Karpas-422 (cell line): ENCODE measurements at regions not wholly inside any gene's neighbourhood (a gene's known extent, or its start where the extent isn't known, plus 50 kb on each side); places are given as distances from the start of the nearest gene placed in this dataset.

Experiments used
- DNase-seq: peaks from one replicate; pipeline ENCODE4 v3.0.0-alpha.2; 2015
- H2AFZ ChIP-seq: fragments of 200-600 bp; sonication (generic); 2 replicates; pipeline ENCODE4 v1.6.1; 2014; ENCODE audit warnings: antibody characterized with exemption, low read length, mixed read lengths
- H3K27ac ChIP-seq: fragments of 200-600 bp; sonication (generic); 2 replicates; pipeline ENCODE4 v1.5.1; 2014; ENCODE audit warnings: mild to moderate bottlenecking, low read length, moderate library complexity
- H3K27me3 ChIP-seq: fragments of 200-600 bp; sonication (generic); 2 replicates; pipeline ENCODE4 v1.6.1; 2014; ENCODE audit warnings: low read length, mixed read lengths
- H3K36me3 ChIP-seq: fragments of 200-600 bp; sonication (generic); 2 replicates; pipeline ENCODE4 v1.6.1; 2014; ENCODE audit warnings: low read length, mixed read lengths; ENCODE audit not compliant: insufficient read depth
- H3K4me1 ChIP-seq: fragments of 200-600 bp; sonication (generic); 2 replicates; pipeline ENCODE4 v1.6.1; 2014; ENCODE audit warnings: mild to moderate bottlenecking, low read length, mixed read lengths
- H3K4me2 ChIP-seq: fragments of 200-600 bp; sonication (generic); 2 replicates; pipeline ENCODE4 v1.6.1; 2014; ENCODE audit warnings: low read length, low read depth, mild to moderate bottlenecking; ENCODE audit not compliant: poor library complexity, severe bottlenecking
- H3K4me3 ChIP-seq: fragments of 200-600 bp; sonication (generic); 2 replicates; pipeline ENCODE4 v1.5.1; 2014; ENCODE audit warnings: mild to moderate bottlenecking, antibody characterized with exemption, low read length, mixed read lengths
- H3K79me2 ChIP-seq: fragments of 200-600 bp; sonication (generic); 2 replicates; pipeline ENCODE4 v1.6.1; 2014; ENCODE audit warnings: mild to moderate bottlenecking, low read length, mixed read lengths
- H3K9ac ChIP-seq: fragments of 200-600 bp; sonication (generic); 2 replicates; pipeline ENCODE4 v1.6.0; 2014; ENCODE audit warnings: low read length
- H3K9me2 ChIP-seq: fragments of 200-600 bp; sonication (generic), shearing (Covaris generic); replicated peaks from 2 replicates; pipeline ENCODE4 v1.6.0; 2014; ENCODE audit warnings: mild to moderate bottlenecking, low read length, moderate library complexity; ENCODE audit not compliant: insufficient read depth
- H3K9me3 ChIP-seq: fragments of 300-700, 200-600 bp; sonication (generic); 2 replicates; pipeline ENCODE4 v1.6.1; 2014; ENCODE audit warnings: low read length, mixed read lengths
- H4K20me1 ChIP-seq: fragments of 200-600 bp; sonication (generic); 2 replicates; pipeline ENCODE4 v1.6.1; 2014; ENCODE audit warnings: mild to moderate bottlenecking, antibody characterized with exemption, low read length, low read depth; ENCODE audit not compliant: insufficient read depth

- H3K27me3 ChIP-seq: no peaks in the 10 kb centered on the region
- H4K20me1 ChIP-seq: no peaks in the 10 kb centered on the region
- H3K36me3 ChIP-seq: no peaks in the 10 kb centered on the region
Observed at GRCh38 chr10:108434559-108435252, 1270.2 kb upstream of the SORCS1 start.

DNA sequence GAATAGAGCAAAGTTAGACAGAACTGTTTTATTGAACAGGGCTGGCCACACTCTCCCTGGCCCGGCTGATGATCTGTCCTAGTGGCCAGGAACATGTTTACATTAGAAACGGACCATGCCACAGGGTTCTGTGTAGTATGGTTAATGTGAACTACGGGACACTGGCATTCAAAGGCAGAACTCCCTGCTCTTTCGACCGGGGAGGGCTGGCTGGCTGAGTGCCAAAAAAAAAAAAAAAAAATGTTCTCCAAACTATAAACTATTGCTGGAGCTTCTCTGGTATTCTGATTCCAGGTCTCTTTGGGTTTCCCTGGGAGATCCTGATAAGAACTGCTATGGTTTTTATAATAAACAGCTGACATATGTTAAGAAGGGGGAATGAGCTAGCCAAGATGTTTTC lies 1262.6 kb upstream of the SORCS1 start:
- Histone ChIP-seq H3K9ac (no peak overlapping the region), H3K9me2 (no peaks in the 10 kb centered on the region), H2AFZ (no peak overlapping the region), H3K9me3 (peaks cover 19% of the 10 kb centered on the region), H3K4me1 (no peaks in the 10 kb centered on the region), H4K20me1 (no peaks in the 10 kb centered on the region), H3K27me3 (no peaks in the 10 kb centered on the region), H3K4me3 (no peak overlapping the region), H3K36me3 (no peaks in the 10 kb centered on the region), H3K27ac (no peak overlapping the region), H3K79me2 (no peaks in the 10 kb centered on the region), H3K4me2 (no peak overlapping the region)
- no peak for DNase-seq

More at GRCh38 chr10:108434559-108435252, 1270.2 kb upstream of the SORCS1 start:
- Histone ChIP-seq H3K9me3 (peaks cover 32% of the 10 kb centered on the region), H3K4me1 (no peaks in the 10 kb centered on the region), H3K4me3 (no peak overlapping the region), H2AFZ (no peak overlapping the region), H3K9ac (no peak overlapping the region), H3K27ac (no peak overlapping the region), H3K9me2 (no peaks in the 10 kb centered on the region), H3K4me2 (no peak overlapping the region), H3K79me2 (no peaks in the 10 kb centered on the region)
- DNase-seq: no peak

- H3K4me2 ChIP-seq: no peak overlapping the region
- no peaks in the 10 kb centered on the region for H3K79me2 ChIP-seq
- no peak overlapping the region for H3K27ac ChIP-seq
- H4K20me1 ChIP-seq: no peaks in the 10 kb centered on the region
- no peak overlapping the region for H2AFZ ChIP-seq
- H3K4me1 ChIP-seq: no peaks in the 10 kb centered on the region
- no peak for DNase-seq
- no peaks in the 10 kb centered on the region for H3K36me3 ChIP-seq
- H3K27me3 ChIP-seq: no peaks in the 10 kb centered on the region
- H3K9ac ChIP-seq: no peak overlapping the region
- H3K4me3 ChIP-seq: no peak overlapping the region
- no peaks in the 10 kb centered on the region for H3K9me2 ChIP-seq
- H3K9me3 ChIP-seq: peaks cover 19% of the 10 kb centered on the region
Observed at GRCh38 chr10:108425283-108425964, 1260.9 kb upstream of the SORCS1 start.

DNA sequence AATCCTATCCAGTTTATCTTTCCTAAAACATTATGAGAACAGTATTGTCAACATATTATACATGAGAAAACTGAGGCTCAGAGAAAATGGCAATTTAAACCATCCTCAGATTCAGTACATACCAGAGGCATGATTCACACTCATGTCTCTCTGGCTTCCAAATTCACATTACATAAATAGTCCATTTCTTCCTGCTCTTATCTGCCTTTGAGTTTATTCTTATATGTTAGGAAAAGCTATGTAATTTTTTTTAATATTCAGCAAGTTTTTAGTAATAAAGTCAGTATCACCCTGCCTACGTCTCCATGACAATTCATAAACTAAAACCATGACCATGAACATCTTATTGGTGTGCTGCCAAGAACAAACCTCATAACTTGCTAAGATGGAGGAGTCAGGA lies 1260.2 kb upstream of the SORCS1 start:
- no peaks in the 10 kb centered on the region for H3K4me1 ChIP-seq
- H3K9me2 ChIP-seq: no peaks in the 10 kb centered on the region
- no peak overlapping the region for H3K4me2 ChIP-seq
- no peaks in the 10 kb centered on the region for H3K36me3 ChIP-seq
- DNase-seq: no peak
- H3K79me2 ChIP-seq: no peaks in the 10 kb centered on the region
- no peak overlapping the region for H2AFZ ChIP-seq
- no peak overlapping the region for H3K9ac ChIP-seq
- no peaks in the 10 kb centered on the region for H3K27me3 ChIP-seq
- no peak overlapping the region for H3K4me3 ChIP-seq
- H3K9me3 ChIP-seq: peaks cover 22% of the 10 kb centered on the region
- no peak overlapping the region for H3K27ac ChIP-seq
- H4K20me1 ChIP-seq: no peaks in the 10 kb centered on the region

- no peak overlapping the region for H3K27ac ChIP-seq
- no peaks in the 10 kb centered on the region for H3K79me2 ChIP-seq
- H2AFZ ChIP-seq: no peak overlapping the region
- no peaks in the 10 kb centered on the region for H3K36me3 ChIP-seq
- H3K9me3 ChIP-seq: peaks cover 29% of the 10 kb centered on the region
- H3K9me2 ChIP-seq: no peaks in the 10 kb centered on the region
- H3K4me3 ChIP-seq: no peak overlapping the region
- no peaks in the 10 kb centered on the region for H4K20me1 ChIP-seq
- no peaks in the 10 kb centered on the region for H3K4me1 ChIP-seq
- DNase-seq: no peak
- no peaks in the 10 kb centered on the region for H3K27me3 ChIP-seq
- H3K4me2 ChIP-seq: no peak overlapping the region
- no peak overlapping the region for H3K9ac ChIP-seq
Observed at GRCh38 chr10:108422286-108422685, 1257.8 kb upstream of the SORCS1 start.

- H3K27ac ChIP-seq: no peak overlapping the region
- H3K9me2 ChIP-seq: no peaks in the 10 kb centered on the region
- H3K27me3 ChIP-seq: no peaks in the 10 kb centered on the region
- H3K9me3 ChIP-seq: peaks cover 29% of the 10 kb centered on the region
- no peaks in the 10 kb centered on the region for H4K20me1 ChIP-seq
- DNase-seq: no peak
- no peak overlapping the region for H3K9ac ChIP-seq
- no peak overlapping the region for H3K4me2 ChIP-seq
- no peaks in the 10 kb centered on the region for H3K79me2 ChIP-seq
- H3K4me1 ChIP-seq: no peaks in the 10 kb centered on the region
- no peak overlapping the region for H3K4me3 ChIP-seq
- no peaks in the 10 kb centered on the region for H3K36me3 ChIP-seq
- H2AFZ ChIP-seq: no peak overlapping the region
Observed at GRCh38 chr10:108421266-108421665, 1256.8 kb upstream of the SORCS1 start.

- Histone ChIP-seq H3K36me3 (no peaks in the 10 kb centered on the region), H3K79me2 (no peaks in the 10 kb centered on the region), H3K27ac (no peak overlapping the region), H3K4me1 (no peaks in the 10 kb centered on the region), H3K9me2 (no peaks in the 10 kb centered on the region), H3K4me3 (no peak overlapping the region), H3K27me3 (no peaks in the 10 kb centered on the region), H4K20me1 (no peaks in the 10 kb centered on the region), H3K9me3 (peaks cover 11% of the 10 kb centered on the region), H3K9ac (no peak overlapping the region), H3K4me2 (no peak overlapping the region), H2AFZ (no peak overlapping the region)
- no peak for DNase-seq
Observed at GRCh38 chr10:108413954-108414353, 1249.4 kb upstream of the SORCS1 start.

GRCh38 chr10:108412323-108412722 lies 1247.8 kb upstream of the SORCS1 start:
- no peak for DNase-seq
- H3K4me3 ChIP-seq: no peak overlapping the region
- H3K9me3 ChIP-seq: peaks cover 18% of the 10 kb centered on the region
- H2AFZ ChIP-seq: no peak overlapping the region
- H3K79me2 ChIP-seq: no peaks in the 10 kb centered on the region
- H3K36me3 ChIP-seq: no peaks in the 10 kb centered on the region
- H3K4me2 ChIP-seq: no peak overlapping the region
- H3K27ac ChIP-seq: no peak overlapping the region
- no peak overlapping the region for H3K9ac ChIP-seq
- no peaks in the 10 kb centered on the region for H4K20me1 ChIP-seq
- no peaks in the 10 kb centered on the region for H3K9me2 ChIP-seq
- H3K27me3 ChIP-seq: no peaks in the 10 kb centered on the region
- H3K4me1 ChIP-seq: no peaks in the 10 kb centered on the region
